ENCODE measurements at regions not wholly inside any gene's neighbourhood (a gene's known extent, or its start where the extent isn't known, plus 50 kb on each side); places are given as distances from the start of the nearest gene placed in this dataset.

- TF ChIP-seq TCF12 (IDR thresholded peaks at IDR 0.05; ENCODE audit: low read depth, low read length) (no peak), RXRA (IDR thresholded peaks at IDR 0.05; ENCODE audit: insufficient read depth, low read depth, low read length) (no peak), EP300 (IDR thresholded peaks at IDR 0.05; ENCODE audit: borderline replicate concordance in 1 of 2, low read depth in 2 of 2, low read length in 2 of 2) (no peak), SP1 (IDR thresholded peaks at IDR 0.05; ENCODE audit: low read depth, low read length) (no peak), BRCA1 (IDR thresholded peaks at IDR 0.05; ENCODE audit: low read depth, low read length) (no peak)
Measured at GRCh38 chr5:58239731-58240130, 220.2 kb downstream of the PLK2 start.

Measured in H1 (cell line).